ENCODE measurements at regions not wholly inside any gene's neighbourhood (a gene's known extent, or its start where the extent isn't known, plus 50 kb on each side); places are given as distances from the start of the nearest gene placed in this dataset.

DNA sequence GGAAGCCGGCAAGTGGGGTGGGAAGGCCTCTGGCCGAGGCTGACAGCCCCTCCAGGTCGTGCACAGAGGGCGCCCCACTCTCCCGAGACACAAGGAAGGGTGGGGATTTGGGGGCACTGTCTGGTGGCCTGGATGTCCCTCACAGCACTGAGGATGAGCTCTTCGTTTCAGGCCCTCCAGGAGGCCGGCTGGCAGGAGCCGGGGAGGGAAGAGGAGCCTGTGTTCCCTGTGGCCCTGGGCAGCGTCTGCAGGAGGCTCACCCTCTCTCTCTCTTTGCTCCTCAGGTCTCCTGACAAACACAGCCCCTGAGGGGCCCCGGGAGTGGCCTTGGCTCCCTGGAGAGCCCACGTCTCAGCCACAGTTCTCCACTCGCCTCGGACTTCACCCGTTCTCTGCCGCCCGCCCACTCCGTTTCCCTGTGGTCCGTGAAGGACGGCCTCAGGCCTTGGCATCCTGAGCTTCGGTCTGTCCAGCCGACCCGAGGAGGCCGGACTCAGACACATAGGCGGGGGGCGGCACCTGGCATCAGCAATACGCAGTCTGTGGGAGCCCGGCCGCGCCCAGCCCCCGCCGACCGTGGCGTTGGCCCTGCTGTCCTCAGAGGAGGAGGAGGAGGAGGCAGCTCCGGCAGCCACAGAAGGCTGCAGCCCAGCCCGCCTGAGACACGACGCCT, 1078.0 kb downstream of the BRD1 start:
- DNase-seq (ENCODE audit: low read depth, low spot score) = no peak
- in situ Hi-C loops (cut with HindIII; ENCODE audit: low pct_unique_long_range_greater_than_20kb, low sequenced_read_pairs) = no loop called here

DNA sequence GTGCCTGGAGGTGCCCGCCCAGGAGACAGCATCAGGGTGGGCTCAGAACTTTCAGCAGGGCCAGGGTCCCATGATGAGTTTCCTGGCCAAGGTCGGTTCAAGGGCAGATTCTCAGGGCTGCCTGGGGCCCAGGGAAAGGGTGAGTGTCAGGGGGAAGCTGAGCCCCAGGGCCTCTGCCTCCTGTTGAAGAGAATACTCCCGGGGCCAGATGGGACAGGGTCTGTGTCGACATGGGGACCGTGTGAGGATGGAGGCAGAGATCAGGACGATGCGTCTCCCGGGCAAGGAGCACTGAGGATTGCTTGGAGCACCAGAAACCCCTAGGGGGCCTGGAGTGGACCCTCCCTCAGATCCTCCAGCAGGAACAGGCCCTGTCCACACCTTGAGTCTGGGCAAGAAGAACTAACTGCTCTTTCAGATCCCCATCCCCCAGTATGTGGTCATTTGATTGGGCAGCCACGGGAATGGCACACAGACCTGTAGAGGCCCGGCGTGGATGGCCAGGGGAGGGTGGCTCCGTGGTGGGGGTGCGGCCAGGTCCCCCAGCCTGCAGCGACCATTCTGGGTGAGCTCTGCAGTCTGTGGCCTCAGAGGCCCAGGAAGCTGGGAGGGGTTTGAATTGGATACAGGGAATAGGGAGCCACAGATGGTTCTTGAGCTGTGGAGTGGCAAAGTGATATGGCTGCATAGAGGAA, 1078.7 kb downstream of the BRD1 start:
- in situ Hi-C loops (cut with HindIII; ENCODE audit: low pct_unique_long_range_greater_than_20kb, low sequenced_read_pairs) = no loop called here
- DNase-seq (ENCODE audit: low read depth, low spot score) = no peak

DNA sequence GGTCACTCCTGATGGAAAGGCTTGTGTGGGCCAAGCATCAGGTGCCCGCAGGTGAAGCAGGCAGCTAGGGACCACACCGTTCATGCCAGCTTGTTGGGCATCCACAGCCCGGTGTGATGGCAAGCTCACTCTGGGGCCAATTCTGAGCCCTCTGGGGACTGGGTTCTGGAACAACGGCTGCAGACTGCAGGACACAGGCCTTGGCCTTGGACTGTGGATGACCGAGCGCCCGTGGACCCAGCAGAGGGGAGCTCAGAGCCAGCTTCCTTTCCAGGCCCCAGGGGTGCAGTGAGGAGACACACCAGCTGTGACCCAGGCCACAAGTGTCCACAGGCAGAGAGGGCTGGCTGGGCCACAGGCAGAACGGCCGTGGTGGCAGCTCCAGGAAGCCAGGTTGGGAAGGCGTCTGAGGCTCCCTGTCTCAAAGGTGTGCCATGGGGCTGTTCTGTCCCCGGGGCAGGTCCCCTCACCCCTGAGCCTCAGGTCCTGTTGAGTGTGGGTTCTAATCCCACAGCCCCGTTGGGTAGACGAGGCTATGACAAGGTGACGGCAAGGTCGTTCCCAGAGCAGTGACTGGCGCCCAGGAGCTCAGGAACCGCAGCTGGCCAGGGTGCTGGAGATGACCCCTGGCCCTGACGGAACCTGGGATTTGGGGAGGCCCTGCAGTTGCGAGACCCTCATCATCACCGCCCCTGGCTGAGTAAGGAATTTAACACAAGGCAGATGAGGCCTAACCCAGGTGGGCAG, 1079.4 kb downstream of the BRD1 start:
- in situ Hi-C loops (cut with HindIII; ENCODE audit: low pct_unique_long_range_greater_than_20kb, low sequenced_read_pairs) = no loop called here
- no peak for DNase-seq (ENCODE audit: low read depth, low spot score)

DNA sequence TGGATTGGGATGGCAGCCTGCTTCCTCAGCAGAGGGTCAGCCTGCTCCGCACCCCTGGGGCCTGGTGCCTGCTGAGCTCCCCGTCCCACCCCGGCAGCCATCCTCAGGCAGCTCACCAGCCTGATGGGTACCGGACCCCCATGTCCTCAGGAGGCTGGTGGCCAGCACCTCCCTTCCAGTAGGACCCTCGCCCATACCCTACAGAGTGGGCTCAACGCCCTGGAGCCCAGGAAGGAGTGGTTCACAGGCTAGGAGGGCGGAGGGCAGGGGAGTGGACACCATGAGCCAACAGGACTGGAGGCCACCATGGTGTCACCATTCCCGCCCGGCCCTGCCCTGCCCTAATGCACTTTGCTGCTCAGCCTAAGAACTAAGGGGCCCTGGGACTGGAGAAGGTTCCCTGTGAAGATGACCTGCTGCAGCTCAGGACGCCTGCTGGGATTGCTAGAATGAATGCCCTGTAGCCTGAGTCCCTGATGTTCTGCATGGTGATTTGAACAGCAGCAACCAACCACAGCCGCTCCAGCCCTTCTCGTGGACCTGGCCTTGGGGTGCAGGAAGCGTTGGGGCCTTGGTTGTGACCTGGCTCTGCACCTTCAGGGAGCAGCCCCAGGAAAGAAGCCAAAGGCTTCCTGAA, 1080.8 kb downstream of the BRD1 start:
- in situ Hi-C loops (cut with HindIII; ENCODE audit: low pct_unique_long_range_greater_than_20kb, low sequenced_read_pairs) = no loop called here

DNA sequence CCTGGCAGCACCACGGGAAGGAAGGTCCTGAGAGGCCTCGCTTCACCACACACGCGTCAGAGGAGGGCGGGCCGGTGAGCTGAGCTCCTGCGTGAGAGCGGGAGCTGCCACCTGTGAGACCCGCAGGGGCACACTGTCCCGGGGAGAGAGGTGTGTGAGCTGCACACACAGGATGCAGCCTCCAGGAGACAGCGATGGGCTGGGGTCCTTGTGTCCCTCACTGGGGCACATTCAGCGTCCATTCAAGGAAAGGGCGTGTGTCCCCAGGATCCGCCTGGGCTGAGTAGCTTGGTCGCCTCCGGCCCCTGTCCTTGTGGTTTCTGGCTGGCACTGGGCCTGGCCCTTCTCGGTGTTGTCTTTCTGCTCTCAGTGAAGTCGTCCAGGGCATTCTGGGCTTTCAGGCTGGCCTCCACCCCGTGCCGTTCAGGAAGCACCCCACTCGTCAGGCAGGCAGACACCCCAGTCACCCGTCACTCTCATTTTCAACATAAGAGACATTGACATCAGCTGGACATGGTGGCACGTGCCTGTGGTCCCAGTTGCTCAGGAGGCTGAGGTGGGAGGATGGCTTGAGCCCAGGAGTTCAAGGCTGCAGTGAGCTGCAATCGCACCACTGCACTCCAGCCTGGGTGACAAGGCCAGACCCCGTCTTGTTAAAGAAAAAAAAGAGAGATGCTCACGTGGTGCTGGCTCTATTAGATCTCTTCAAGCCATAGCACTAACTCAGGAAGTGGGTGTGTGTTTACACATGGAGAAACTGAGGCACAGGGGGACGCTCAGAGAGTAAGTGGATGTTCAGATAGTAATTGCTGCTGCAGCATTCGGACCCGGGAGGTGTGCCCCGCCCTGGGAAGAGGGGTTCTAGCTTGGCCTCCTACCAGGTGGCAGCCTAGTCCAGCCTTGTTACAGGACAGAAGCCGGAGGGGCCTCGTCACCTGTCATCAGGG, 1081.6 kb downstream of the BRD1 start:
- in situ Hi-C loops (cut with HindIII; ENCODE audit: low pct_unique_long_range_greater_than_20kb, low sequenced_read_pairs) = no loop called here

More for the DNA sequence above, 1080.8 kb downstream of the BRD1 start:
- DNase-seq (ENCODE audit: low read depth, low spot score) = no peak

DNA sequence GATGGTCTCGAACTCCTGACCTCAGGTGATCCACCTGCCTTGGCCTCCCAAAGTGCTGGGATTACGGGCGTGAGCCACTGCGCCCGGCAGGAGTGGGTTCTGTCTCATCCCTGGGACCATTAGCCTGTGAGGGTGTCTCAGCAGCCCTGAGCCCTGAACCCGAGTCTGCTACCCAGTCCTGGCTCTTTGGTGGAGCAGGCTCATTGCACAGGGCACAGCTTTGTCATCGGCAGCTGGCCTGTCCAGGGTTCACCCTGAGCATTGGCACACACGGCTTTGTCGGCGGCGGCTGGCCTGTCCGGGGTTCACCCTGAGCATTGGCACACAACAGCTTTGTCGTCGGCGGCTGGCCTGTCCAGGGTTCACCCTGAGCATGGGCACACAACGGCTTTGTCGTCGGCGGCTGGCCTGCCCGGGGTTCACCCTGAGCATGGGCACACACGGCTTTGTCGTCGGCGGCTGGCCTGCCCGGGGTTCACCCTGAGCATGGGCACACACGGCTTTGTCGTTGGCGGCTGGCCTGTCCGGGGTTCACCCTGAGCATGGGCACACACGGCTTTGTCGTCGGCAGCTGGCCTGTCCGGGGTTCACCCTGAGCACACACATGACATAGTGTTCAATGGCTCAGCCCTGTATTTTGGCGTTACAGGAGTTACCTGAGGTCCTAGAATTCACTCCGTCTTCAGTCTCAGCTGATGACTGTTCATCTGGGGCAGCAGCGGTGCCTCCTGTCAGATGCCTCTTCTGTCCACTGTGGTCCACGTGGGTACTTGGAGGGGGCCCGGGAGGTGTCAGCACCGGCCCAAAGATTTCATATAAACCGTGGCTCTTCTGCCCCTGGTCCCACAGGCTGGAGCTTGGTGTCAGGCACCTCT, 1082.5 kb downstream of the BRD1 start:
- DNase-seq (ENCODE audit: low read depth, low spot score) = no peak
- in situ Hi-C loops (cut with HindIII; ENCODE audit: low pct_unique_long_range_greater_than_20kb, low sequenced_read_pairs) = no loop called here

More for the DNA sequence above, 1081.6 kb downstream of the BRD1 start:
- no peak for DNase-seq (ENCODE audit: low read depth, low spot score)

DNA sequence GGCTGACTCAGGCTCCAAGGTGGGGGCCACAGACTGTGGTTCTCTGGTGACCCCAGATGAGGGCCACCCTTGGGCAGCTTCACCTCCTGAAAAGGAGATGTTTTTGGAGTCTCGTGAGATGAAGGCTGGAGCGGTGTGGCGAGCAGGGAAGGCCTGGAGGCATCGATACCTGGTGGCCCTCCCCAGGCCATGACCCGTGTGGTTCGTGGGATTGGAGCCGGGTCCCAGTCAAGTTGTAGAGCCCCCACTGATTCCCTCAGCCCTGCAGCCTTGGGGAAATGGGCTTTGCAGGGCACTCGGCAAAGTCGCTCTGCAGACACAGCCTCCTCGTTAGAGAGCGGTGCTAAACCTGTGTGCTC, 1083.4 kb downstream of the BRD1 start:
- no peak for DNase-seq (ENCODE audit: low read depth, low spot score)

DNA sequence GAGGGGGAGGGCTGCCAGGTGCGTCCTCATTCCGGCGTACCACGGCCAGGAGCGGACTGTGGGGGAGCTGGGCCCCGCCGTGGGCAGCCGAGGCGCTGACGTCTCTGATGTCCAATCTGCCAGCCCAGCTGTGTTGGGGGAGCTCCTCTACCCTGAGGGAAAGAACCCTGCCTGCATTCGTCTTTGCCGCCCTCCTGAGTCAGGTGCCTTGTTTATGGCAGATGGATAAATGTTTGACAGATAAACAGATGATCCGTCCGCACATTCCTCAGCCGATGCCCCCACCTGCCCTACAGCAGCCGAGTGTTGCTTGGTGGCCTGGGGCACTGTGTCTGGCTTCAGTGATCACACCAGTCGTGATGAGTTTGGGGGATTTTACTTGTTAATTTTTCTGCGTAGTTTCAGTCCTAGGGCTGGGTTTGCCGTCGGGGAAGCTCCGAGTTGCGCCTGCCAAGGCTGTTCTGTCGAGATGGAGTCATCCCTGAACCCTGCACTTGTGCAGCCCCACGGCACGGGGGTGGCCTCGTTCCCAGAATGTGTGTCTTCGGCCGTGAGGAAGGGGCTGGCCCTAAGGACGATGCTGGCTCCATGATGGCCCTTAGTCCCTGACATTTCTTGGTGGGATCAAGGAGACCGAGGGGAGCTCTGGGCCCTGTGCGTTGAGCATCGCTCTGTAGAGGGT, 1083.9 kb downstream of the BRD1 start:
- no peak for DNase-seq (ENCODE audit: low read depth, low spot score)
- in situ Hi-C loops (cut with HindIII; ENCODE audit: low pct_unique_long_range_greater_than_20kb, low sequenced_read_pairs) = no loop called here

More for the DNA sequence above, 1083.4 kb downstream of the BRD1 start:
- in situ Hi-C loops (cut with HindIII; ENCODE audit: low pct_unique_long_range_greater_than_20kb, low sequenced_read_pairs) = no loop called here

DNA sequence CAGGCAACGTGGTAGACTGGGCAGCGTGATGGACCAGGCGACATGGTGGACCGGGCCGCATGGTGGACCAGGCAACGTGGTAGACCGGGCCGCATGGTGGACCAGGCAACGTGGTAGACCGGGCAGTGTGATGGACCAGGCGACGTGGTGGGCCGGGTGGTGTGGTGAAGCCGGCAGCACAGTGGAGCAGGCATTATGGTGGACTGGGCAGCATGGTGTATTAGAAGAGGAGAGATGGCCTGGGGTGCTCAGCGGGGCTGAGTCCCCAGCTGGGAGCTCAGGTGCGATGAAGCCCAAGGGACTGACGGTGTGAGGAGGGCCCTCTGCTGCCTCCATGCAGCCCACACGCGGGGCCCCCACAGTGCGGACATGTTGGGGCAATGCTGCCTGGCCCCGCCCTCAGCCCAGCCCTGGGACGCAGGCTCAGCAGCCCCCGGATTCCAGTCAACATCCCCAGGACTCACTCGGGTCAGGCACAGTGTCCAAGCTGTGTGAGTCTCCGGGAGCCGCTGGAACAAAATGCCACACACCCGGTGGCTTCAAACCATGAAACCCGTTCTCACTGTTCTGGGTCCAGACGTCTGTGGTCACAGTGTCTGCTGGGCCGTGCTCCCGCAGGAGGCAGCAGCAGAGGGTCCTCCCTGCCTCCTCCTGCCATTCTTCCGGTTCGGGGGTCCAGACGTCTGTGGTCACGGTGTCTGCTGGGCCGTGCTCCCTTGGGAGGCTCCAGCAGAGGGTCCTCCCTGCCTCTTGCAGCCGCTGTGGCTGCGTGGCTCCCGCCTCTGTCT, 1084.9 kb downstream of the BRD1 start:
- in situ Hi-C loops (cut with HindIII; ENCODE audit: low pct_unique_long_range_greater_than_20kb, low sequenced_read_pairs) = no loop called here
- no peak for DNase-seq (ENCODE audit: low read depth, low spot score)

DNA sequence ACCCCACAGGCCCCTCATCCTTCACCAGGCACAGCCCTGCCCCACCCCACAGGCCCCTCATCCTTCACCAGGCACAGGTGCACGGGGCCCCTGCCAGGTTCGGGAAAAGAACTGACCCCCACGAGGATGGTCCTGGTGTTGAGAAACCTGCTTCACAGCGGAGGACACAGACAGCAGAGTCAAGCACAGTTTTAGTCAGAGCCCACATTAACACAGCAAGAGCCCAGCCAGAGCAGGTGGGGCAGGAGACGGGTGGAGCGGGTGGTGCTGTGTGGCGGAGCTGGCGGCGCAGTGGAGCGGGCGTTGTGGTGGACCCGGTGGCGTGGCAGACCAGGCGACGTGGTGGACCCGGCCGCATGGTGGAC, 1085.5 kb downstream of the BRD1 start:
- in situ Hi-C loops (cut with HindIII; ENCODE audit: low pct_unique_long_range_greater_than_20kb, low sequenced_read_pairs) = no loop called here
- DNase-seq (ENCODE audit: low read depth, low spot score) = no peak

DNA sequence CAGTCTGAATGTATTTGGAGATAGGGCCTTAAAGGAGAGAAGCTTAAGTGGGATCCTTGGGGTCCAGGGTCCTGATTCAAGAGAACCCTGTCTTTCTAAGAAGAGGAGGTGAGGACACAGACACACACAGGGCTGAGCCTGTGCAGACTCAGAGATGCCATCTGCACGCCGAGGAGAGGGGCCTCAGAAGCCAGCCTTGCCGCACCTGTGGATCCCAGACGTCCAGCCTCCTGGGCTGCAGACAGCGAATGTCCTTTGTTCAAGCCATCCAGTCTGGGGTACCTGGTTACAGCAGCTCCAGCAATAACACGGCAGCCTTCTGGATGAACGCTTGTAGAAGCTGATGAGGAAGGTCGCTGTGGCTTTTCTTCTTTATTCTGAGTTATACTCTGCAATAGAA, 1086.1 kb downstream of the BRD1 start:
- DNase-seq (ENCODE audit: low read depth, low spot score) = no peak
- in situ Hi-C loops (cut with HindIII; ENCODE audit: low pct_unique_long_range_greater_than_20kb, low sequenced_read_pairs) = no loop called here

DNA sequence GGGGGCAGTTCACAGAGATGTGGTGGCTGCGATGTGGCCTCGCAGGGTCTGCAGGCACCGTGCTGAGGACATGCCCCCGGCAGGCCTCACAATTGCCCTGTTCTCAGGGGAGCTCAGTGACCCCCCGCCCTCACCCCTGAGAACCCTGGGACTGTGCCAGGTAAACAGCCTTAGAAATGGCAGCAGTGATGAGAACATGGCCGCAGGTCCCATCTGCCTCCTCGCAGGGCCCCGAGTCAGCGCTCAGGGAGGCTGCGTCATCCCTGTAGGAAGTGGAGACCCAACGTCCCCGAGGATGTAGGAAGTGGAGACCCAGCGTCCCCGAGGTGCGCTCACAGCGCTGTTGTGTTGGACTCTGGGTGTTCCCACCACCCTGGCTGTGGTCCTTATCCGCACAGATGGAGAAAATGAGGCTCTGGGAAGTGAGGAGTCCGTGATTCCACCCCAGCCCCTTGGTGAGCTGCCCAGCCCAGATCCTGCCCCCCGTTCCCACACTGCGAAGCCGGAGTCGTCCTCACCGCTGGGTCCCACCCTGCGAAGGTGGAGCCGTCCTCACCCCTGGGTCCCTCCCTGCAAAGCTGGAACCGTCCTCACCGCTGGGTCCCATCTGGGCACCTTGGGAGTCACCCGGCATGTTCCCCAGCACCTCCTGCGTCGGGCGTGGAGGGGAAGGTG, 1086.8 kb downstream of the BRD1 start:
- in situ Hi-C loops (cut with HindIII; ENCODE audit: low pct_unique_long_range_greater_than_20kb, low sequenced_read_pairs) = no loop called here
- DNase-seq (ENCODE audit: low read depth, low spot score) = no peak

DNA sequence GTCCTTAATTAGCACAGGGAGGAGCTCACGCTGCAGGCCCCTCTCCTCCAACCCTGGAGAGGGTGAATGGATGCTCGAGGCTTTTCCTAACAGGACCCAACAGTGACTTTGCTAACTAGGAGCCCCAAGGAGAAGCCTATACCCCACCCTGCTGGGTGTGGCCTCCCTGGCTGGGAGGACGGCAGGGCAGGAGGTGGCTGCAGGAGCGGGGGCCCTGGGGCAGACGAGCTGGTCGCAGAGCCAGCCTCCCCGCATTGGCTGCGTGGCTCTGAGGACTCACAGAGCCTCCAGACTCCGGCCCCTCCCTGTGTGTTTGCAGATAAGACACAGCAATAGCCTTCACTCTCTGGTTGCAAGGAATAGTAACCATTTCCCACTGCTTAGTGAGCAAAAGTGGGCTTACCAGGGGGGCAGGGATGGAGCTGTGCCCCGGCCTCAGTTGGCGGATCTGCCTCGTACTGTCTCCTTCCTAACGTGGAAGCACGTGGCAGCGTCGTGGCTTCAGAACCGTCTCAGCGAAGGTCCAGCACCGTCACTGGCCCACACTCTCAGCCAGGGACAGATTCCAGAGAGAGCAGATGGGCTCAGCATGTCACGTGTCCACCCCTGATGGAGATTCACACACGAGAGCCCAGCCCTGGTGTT, 1087.5 kb downstream of the BRD1 start:
- no peak for DNase-seq (ENCODE audit: low read depth, low spot score)

DNA sequence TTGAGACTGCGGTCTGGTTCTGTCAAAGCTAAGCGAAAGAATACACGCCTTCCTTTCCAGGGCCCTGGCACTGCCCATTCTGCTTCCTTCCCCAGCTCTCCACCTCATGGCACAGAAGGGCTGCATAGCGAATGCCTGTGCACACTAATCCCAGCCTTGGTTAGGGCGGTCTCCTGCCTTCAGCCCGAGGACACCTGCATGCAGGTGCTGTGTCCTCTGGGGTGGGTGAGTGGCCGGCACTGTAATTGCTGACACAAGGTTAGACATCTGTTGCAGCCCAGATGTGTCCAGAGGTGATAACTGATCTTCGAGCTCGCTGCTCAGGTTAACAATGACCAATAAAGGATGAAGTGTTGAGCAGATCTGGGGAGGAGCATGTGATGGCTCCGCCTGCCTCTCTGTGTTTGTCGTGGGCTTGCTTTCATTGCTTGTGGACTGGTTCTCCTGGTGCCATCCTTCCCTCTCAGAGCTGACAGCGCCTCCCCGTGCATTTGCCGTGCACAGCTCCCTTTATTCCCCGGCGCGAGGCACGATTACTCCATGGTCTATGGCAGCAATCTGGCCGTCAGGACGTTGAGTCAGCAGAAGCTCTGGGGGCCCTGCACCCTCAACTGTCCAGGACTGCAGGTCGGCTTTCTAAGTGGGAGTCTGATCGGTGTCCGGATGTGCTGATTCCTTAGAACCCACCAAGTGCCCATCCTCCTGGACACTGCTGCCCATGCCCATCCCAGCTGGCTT, 1088.2 kb downstream of the BRD1 start:
- in situ Hi-C loops (cut with HindIII; ENCODE audit: low pct_unique_long_range_greater_than_20kb, low sequenced_read_pairs) = no loop called here
- peak; percentile 33 for DNase-seq (ENCODE audit: low read depth, low spot score)

More for the DNA sequence above, 1087.5 kb downstream of the BRD1 start:
- in situ Hi-C loops (cut with HindIII; ENCODE audit: low pct_unique_long_range_greater_than_20kb, low sequenced_read_pairs) = no loop called here

Measured in SK-MEL-5 (cell line).